ENCODE measurements at regions not wholly inside any gene's neighbourhood (a gene's known extent, or its start where the extent isn't known, plus 50 kb on each side); places are given as distances from the start of the nearest gene placed in this dataset.

- Mint-ChIP-seq H3K4me1 (no peaks in the 10 kb centered on the region), H3K9me3 (ENCODE audit: insufficient read depth) (no peaks in the 10 kb centered on the region), H3K27me3 (peaks cover 22% of the 10 kb centered on the region), H3K4me3 (no peak overlapping the region), H3K27ac (no peak overlapping the region)
- H3K36me3 ChIP-seq (replicated peaks in 1 of 2; ENCODE audit: control extremely low read depth in 1 of 2, control insufficient read depth in 1 of 2, extremely low read depth in 1 of 2, insufficient read depth in 2 of 2, low read length in 1 of 2): no peaks in the 10 kb centered on the region
- TF ChIP-seq, protein P1, sequence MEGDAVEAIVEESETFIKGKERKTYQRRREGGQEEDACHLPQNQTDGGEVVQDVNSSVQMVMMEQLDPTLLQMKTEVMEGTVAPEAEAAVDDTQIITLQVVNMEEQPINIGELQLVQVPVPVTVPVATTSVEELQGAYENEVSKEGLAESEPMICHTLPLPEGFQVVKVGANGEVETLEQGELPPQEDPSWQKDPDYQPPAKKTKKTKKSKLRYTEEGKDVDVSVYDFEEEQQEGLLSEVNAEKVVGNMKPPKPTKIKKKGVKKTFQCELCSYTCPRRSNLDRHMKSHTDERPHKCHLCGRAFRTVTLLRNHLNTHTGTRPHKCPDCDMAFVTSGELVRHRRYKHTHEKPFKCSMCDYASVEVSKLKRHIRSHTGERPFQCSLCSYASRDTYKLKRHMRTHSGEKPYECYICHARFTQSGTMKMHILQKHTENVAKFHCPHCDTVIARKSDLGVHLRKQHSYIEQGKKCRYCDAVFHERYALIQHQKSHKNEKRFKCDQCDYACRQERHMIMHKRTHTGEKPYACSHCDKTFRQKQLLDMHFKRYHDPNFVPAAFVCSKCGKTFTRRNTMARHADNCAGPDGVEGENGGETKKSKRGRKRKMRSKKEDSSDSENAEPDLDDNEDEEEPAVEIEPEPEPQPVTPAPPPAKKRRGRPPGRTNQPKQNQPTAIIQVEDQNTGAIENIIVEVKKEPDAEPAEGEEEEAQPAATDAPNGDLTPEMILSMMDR (IDR thresholded peaks at IDR 0.05): no peak
- no peak for TF ChIP-seq EZH2 (IDR thresholded peaks at IDR 0.05; ENCODE audit: borderline replicate concordance, insufficient read depth, low read depth, low read length, poor library complexity, severe bottlenecking)
- no peak overlapping the region for H3K9ac ChIP-seq (ENCODE audit: low read length)
- ChIA-PET POLR2A (no interaction called here), CTCF (no interaction called here)
- no peak overlapping the region for H3K27ac ChIP-seq (ENCODE audit: low read length in 2 of 2)
- H3K9me3 ChIP-seq (ENCODE audit: control extremely low read depth in 1 of 3, control insufficient read depth in 2 of 3, insufficient read depth in 1 of 3, low read length in 2 of 3): peaks cover 0 to 24% (median 2%) of the 10 kb centered on the region in 3 donors
- no peaks in the 10 kb centered on the region for H3K4me1 ChIP-seq (ENCODE audit: control insufficient read depth in 2 of 2, insufficient read depth in 2 of 2, low read length in 2 of 2)
- no peak overlapping the region for H3K4me2 ChIP-seq (replicated peaks; ENCODE audit: low read depth, low read length, poor library complexity, severe bottlenecking)
- no peaks in the 10 kb centered on the region for H3K27me3 ChIP-seq (replicated peaks in 1 of 4; ENCODE audit: control extremely low read depth in 1 of 4, control insufficient read depth in 3 of 4, insufficient read depth in 4 of 4, low read length in 3 of 4)
- intact Hi-C loops (cut with micrococcal nuclease): no loop called here
- 67% methylated on average over 2 of the region's 4 CpGs for WGBS (ENCODE audit: insufficient coverage)
- no peaks in the 10 kb centered on the region for H4K20me1 ChIP-seq (ENCODE audit: control insufficient read depth, insufficient read depth, low read length, poor library complexity, severe bottlenecking)
- no peak overlapping the region for H2AFZ ChIP-seq (ENCODE audit: insufficient read depth, low read depth, low read length, poor library complexity, severe bottlenecking)
- DNase-seq: no peak
- ATAC-seq (ENCODE audit: low read depth): no peak
- no peak overlapping the region for H3K4me3 ChIP-seq (ENCODE audit: control extremely low read depth in 1 of 5, extremely low read depth in 1 of 5, insufficient read depth in 1 of 5, low read depth in 2 of 5, low read length in 4 of 5)
- no peaks in the 10 kb centered on the region for H3K79me2 ChIP-seq (ENCODE audit: control insufficient read depth, insufficient read depth, low read length)
These were observed 205.1 kb upstream of the TNP1 start for GRCh38 chr2:217065012-217065290.

DNA sequence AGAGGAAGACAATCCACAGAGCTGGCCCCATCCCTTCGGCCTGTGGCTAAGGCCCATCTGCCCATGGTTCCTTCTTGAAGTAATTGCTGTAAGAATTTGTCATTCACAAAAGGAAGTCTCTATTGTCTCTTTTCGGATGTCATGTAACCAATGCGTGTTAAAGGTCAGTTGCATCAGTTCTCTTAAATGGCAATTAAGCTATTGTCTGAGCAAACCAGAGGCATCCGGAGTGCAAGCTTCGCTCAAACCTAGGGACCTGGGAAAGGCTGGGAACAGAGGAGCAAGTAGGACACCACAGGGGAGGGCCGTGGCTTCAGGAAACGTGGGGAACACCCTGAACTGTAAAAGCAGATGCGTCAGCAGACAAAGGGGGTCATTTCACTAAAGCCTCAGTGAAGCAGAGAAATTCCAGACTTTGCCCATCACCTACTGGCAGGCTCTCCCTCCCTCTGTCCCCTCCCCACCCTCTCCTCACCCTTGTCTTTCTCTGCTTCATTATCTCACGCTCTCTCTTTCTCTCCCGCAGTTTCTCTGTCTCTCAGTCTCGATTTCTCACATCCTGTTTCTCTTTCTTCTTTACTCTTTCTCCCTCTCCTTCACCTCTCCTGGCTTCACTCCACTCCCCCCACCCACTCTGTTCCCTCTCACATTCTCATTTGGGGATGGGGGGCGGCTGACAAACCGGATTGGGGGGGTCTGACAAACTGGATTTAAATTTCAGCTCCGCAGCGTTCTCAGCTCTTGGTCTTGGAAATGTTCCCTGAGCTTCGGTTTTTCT, 204.6 kb upstream of the TNP1 start:
- no peak overlapping the region for H3K9ac ChIP-seq (ENCODE audit: low read length)
- H3K4me1 Mint-ChIP-seq: no peaks in the 10 kb centered on the region
- POLR2A ChIA-PET: no interaction called here

More for the DNA sequence above, 204.6 kb upstream of the TNP1 start:
- H3K9me3 Mint-ChIP-seq (ENCODE audit: insufficient read depth): no peaks in the 10 kb centered on the region
- H3K79me2 ChIP-seq (ENCODE audit: control insufficient read depth, insufficient read depth, low read length): no peaks in the 10 kb centered on the region
- H3K27ac ChIP-seq (ENCODE audit: low read length in 2 of 2): no peak overlapping the region
- H3K36me3 ChIP-seq (replicated peaks in 1 of 2; ENCODE audit: control extremely low read depth in 1 of 2, control insufficient read depth in 1 of 2, extremely low read depth in 1 of 2, insufficient read depth in 2 of 2, low read length in 1 of 2): no peaks in the 10 kb centered on the region
- 70% methylated on average over 13 of the region's 16 CpGs for WGBS (ENCODE audit: insufficient coverage)
- H3K4me3 Mint-ChIP-seq: no peak overlapping the region
- H3K4me3 ChIP-seq (ENCODE audit: control extremely low read depth in 1 of 5, extremely low read depth in 1 of 5, insufficient read depth in 1 of 5, low read depth in 2 of 5, low read length in 4 of 5): no peak overlapping the region
- no peak overlapping the region for H3K4me2 ChIP-seq (replicated peaks; ENCODE audit: low read depth, low read length, poor library complexity, severe bottlenecking)
- no peak overlapping the region for H2AFZ ChIP-seq (ENCODE audit: insufficient read depth, low read depth, low read length, poor library complexity, severe bottlenecking)
- no peak overlapping the region for H3K27ac Mint-ChIP-seq
- intact Hi-C loops (cut with micrococcal nuclease): no loop called here
- ATAC-seq (ENCODE audit: low read depth): no peak
- DNase-seq: no peak
- CTCF ChIA-PET: interaction anchor here (0.6 kb wide), 1 partner anchor 32 kb away, joined by 4 read pairs; no protein-coding TSS in a partner anchor
- H3K27me3 ChIP-seq (replicated peaks in 1 of 4; ENCODE audit: control extremely low read depth in 1 of 4, control insufficient read depth in 3 of 4, insufficient read depth in 4 of 4, low read length in 3 of 4): no peaks in the 10 kb centered on the region
- TF ChIP-seq, protein P1 (IDR thresholded peaks at IDR 0.05): no peak
- no peak for TF ChIP-seq EZH2 (IDR thresholded peaks at IDR 0.05; ENCODE audit: borderline replicate concordance, insufficient read depth, low read depth, low read length, poor library complexity, severe bottlenecking)
- no peaks in the 10 kb centered on the region for H3K4me1 ChIP-seq (ENCODE audit: control insufficient read depth in 2 of 2, insufficient read depth in 2 of 2, low read length in 2 of 2)
- H3K9me3 ChIP-seq (ENCODE audit: control extremely low read depth in 1 of 3, control insufficient read depth in 2 of 3, insufficient read depth in 1 of 3, low read length in 2 of 3): peaks cover 0 to 19% (median 2%) of the 10 kb centered on the region in 3 donors
- H4K20me1 ChIP-seq (ENCODE audit: control insufficient read depth, insufficient read depth, low read length, poor library complexity, severe bottlenecking): no peaks in the 10 kb centered on the region
- H3K27me3 Mint-ChIP-seq: peaks cover 22% of the 10 kb centered on the region
